GM21737 (cell line): ENCODE measurements at regions not wholly inside any gene's neighbourhood (a gene's known extent, or its start where the extent isn't known, plus 50 kb on each side); places are given as distances from the start of the nearest gene placed in this dataset.
"Not testable (repeated sequence)": the region's sequence is repeated elsewhere in the genome, so short reads cannot be mapped to it uniquely, and the experiment has no call there.

ENCODE experiments used
- ATAC-seq: cut with Tn5 transposase; IDR thresholded peaks from one replicate; pipeline ENCODE4 v1.9.1; 2021; ENCODE audit warnings: mild to moderate bottlenecking, moderate library complexity; ENCODE audit not compliant: unreplicated experiment

DNA sequence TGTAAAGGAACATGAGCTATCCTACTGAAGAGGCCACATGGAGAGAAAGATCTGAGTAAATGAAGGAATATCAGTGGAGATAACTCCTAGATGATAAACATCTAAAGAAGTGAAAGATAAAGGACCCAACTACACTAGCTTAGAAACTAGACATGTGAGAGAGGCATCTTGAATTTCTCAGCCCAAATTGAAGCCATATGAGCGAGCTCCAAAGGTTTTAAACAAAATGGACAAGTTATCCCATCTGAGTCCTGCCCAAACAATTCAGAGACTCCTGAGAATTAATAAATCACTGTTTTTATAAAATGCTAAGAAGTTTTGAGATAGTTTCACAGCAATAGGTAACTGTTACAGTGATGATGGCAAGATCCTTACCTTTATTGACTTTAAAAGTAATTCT lies 438.9 kb downstream of the NAV3 start:
- no peak for ATAC-seq

- ATAC-seq: no peak
Measured at GRCh38 chr12:78271546-78271945, 440.9 kb downstream of the NAV3 start.

- no peak for ATAC-seq
Measured at GRCh38 chr12:78275886-78276285, 445.2 kb downstream of the NAV3 start.

DNA sequence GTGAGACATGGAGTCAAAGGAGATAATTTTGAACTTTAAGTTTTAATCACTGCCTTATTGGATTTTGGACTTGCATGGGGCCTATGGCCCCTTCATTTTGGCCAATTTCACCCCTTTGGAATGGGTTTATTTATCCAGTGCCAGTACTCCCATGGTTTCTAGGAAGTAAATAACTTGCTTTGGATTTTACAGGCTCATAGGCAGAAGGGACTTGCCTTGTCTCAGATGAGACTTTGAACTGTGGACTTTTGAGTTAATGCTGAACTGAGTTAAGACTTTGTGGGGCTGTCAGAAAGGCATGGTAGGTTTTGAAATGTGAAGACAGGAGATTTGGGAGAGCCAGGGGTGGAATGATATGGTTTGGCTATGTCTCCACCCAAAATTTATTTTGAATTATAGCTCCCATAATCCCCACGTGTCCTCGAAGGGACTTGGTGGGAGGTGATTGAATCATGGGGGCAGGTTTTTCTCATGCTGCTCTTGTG lies 448.1 kb downstream of the NAV3 start:
- no peak for ATAC-seq

DNA sequence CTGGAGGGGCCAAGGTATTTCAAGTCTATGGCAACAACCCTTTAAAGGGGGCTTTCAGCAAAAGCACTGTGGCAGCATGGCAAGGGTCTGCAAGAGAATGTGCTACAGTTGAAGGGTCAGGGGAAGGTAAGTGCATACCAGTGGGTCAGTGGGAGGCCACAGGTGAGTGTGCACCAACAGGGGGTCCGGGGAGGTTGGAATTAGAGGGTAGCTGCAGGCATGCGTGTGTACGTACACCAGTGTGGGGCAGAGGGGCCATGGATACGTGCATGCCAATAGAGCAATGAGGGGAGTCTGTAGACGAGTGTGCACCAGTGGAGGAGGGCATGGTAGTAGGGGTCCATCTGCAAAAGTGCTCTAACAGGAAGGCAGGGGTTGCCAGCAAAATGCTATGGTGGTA lies 448.9 kb downstream of the NAV3 start:
- no peak for ATAC-seq

GRCh38 chr12:78281102-78281501 lies 450.4 kb downstream of the NAV3 start:
- ATAC-seq: not testable (repeated sequence)

- ATAC-seq: no peak
Measured at GRCh38 chr12:78284417-78284816, 453.7 kb downstream of the NAV3 start.

DNA sequence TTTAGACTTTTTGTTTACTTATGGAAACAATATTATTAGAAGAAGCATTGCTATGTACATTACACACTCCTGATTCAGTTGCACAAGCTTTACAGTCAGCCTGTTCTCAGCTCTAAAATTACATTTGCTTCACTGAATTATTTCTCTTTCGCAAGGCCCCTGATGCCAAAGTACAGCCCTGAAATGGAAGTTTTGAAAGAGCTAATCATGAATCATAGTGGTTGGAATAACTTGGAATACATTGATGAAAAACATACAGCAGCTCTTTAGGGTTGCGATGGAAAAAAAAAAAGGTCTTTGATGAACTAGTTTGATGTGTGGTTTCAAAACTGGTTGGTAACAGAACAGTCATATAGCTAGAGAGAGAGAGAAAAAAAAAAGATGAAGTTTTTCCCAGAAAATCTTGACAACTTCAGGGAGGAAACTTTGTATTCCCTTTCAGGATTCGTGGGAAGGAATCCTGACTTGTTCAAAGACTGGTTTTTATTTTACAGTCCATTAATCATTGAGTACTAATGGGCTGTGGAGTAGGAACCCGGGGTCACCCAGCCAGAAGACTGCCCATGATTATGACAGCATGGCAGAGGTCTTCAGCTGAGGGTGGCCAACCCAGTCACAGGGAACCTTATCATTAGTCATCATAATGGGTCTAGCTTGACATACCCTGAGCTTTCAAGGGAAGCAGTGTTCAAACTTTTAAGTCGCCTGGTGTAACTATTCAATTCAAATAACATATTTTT lies 460.1 kb downstream of the NAV3 start:
- ATAC-seq: no peak

DNA sequence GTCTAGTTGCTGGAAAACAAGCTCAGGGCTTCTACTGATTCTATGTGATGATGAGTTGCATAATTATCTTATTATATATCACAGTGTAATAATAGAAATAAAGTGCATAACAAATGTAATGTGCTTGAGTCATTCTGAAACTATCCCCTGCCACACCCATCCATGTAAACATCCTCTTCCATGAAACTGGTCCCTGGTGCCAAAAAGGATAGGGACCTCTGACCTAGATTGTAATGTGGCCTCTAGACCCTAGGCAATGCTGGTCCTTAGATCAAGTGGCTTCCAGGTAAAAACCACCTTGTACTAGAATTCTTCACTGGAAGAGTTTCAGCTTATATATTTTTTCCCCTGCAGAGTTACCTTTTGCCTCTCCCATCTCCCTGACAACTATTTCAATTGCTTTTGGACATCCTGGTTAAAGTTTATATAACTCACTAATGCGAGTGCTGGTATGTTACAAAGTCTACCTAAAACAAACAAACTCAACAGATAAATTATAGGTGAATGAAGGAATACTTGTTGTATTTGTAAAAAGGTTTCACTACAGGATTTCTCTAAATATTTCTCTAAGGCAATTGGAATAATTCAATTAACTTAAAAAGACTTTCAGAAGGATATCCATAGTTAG lies 462.5 kb downstream of the NAV3 start:
- no peak for ATAC-seq

GRCh38 chr12:78301282-78301681 lies 470.6 kb downstream of the NAV3 start:
- not testable (repeated sequence) for ATAC-seq

DNA sequence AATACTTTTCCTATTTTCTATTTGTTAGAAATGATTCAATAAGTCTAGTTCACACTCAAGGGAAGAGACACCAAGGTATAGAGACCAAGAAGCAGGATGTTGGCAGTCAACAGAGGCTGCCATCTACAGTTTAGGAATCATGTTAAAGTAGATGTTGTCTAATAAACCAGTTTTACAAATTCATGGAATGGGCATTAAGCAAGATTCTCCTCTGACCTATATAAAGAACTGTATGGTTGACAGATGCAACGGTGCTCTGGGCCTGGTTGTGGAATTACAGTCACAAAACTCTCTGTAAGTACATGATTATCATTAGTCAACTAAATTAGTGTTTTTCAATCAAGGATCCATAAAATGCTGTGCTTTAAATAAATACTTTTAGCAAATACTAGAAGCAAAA lies 475.1 kb downstream of the NAV3 start:
- no peak for ATAC-seq

DNA sequence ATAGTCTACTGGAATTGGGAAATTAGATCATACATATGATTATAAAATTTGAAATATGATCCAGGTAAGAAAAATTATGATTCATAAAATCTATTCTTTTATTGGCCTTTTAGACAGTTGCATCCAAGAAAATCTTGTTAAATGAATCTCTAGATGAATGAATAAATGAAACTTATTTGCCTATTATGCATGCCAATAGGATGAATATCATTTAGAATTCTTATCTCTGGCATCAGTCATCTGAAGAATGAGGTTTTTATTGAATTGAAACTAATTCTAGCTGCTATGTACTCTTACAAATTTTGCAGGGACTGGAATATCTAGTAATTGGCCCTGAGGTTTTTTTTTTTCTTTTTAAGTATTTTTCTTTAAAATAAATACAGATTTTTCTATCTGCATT lies 475.5 kb downstream of the NAV3 start:
- ATAC-seq: no peak

DNA sequence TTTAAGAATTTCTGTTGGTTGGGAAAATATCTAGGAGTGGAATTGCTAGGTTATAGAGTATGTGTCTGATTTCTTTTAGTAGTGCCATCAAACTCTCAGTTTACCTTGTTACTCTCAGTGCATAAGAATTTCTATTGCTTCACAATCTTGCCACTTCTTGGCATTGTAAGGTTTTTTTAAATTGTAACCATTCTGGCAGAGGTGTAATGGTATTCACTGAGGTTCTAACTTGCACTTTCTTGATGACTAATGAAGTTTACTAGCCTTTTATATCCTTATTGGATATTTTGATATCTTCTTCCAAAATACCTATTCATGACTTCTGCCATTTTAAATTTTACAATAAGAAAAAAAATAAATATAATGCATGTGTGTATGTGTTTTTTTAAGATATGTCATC lies 478.0 kb downstream of the NAV3 start:
- ATAC-seq: no peak

- no peak for ATAC-seq
Measured at GRCh38 chr12:78315028-78315427, 484.3 kb downstream of the NAV3 start.

GRCh38 chr12:78316136-78316535 lies 485.4 kb downstream of the NAV3 start:
- ATAC-seq: no peak

- ATAC-seq: no peak
Measured at GRCh38 chr12:78316631-78317468, 486.2 kb downstream of the NAV3 start.

- ATAC-seq: no peak
Measured at GRCh38 chr12:78321696-78322095, 491.0 kb downstream of the NAV3 start.

DNA sequence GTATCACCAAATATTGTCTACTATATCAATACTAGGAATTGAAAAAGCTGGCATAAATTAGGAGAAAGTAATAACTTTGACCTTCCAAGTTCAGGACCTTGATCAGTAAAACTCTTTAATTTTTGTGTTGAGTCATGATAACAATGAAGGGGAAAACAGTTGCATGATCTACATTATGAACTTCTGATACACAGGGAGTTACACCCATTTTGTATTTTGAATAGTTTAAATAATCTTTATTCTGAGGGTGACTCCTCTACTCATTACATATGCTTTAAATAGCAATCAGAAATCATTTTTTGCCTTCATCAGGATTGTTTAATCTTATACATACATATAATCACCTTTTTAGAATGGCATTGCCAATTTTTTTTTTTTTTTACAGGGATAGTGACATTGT lies 492.5 kb downstream of the NAV3 start:
- no peak for ATAC-seq

- no peak for ATAC-seq
Measured at GRCh38 chr12:78324234-78324633, 493.5 kb downstream of the NAV3 start.

GRCh38 chr12:78328524-78328923 lies 497.8 kb downstream of the NAV3 start:
- ATAC-seq: no peak

DNA sequence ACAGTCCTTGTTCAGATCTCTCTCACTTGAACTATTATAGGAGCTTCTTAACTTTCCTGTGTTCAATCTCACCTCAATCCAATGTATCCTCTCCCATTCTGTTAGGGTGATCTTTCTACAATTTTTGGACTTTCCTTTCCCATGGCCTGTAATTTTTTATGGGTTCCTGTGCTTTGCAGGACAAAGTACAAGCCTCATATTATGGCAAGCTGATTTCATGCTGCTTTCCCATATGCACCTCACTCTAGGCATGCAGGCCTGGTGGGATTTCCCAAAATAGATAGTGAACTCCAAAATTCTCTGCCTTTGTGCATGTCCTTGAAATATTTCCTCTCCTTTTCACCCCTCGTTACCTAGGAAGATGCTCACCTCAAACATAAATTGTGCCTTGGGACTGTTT lies 499.4 kb downstream of the NAV3 start:
- ATAC-seq: no peak

- ATAC-seq: no peak
Measured at GRCh38 chr12:78331181-78331580, 500.5 kb downstream of the NAV3 start.
